NCI-H2029 (cell line): ENCODE measurements at regions not wholly inside any gene's neighbourhood (a gene's known extent, or its start where the extent isn't known, plus 50 kb on each side); places are given as distances from the start of the nearest gene placed in this dataset.
"Not testable (repeated sequence)": the region's sequence is repeated elsewhere in the genome, so short reads cannot be mapped to it uniquely, and the experiment has no call there.

Experiments used
- DNase-seq: peaks from one replicate; lab custom pipeline; 2025; lab: John Stamatoyannopoulos, UW

GRCh38 chr2:7377916-7378569 lies 460.8 kb downstream of the RNF144A start:
- peak; percentile 84 for DNase-seq

- no peak for DNase-seq
Observed at GRCh38 chr2:7378591-7378990, 461.4 kb downstream of the RNF144A start.

- no peak for DNase-seq
Observed at GRCh38 chr2:7379799-7380198, 462.6 kb downstream of the RNF144A start.

GRCh38 chr2:7384773-7385349 lies 467.6 kb downstream of the RNF144A start:
- DNase-seq = no peak

- not testable (repeated sequence) for DNase-seq
Observed at GRCh38 chr2:7390311-7390710, 473.1 kb downstream of the RNF144A start.

GRCh38 chr2:7392076-7392787 lies 475.0 kb downstream of the RNF144A start:
- peak; percentile 68 for DNase-seq

GRCh38 chr2:7394195-7394594 lies 477.0 kb downstream of the RNF144A start:
- no peak for DNase-seq

- DNase-seq = no peak
Observed at GRCh38 chr2:7400628-7401027, 483.4 kb downstream of the RNF144A start.

- DNase-seq = no peak
Observed at GRCh38 chr2:7403092-7403775, 486.0 kb downstream of the RNF144A start.

- no peak for DNase-seq
Observed at GRCh38 chr2:7405861-7406715, 488.9 kb downstream of the RNF144A start.

GRCh38 chr2:7407001-7407400 lies 489.8 kb downstream of the RNF144A start:
- no peak for DNase-seq

- DNase-seq = no peak
Observed at GRCh38 chr2:7407906-7408680, 490.9 kb downstream of the RNF144A start.

- DNase-seq = no peak
Observed at GRCh38 chr2:7411691-7412090, 494.5 kb downstream of the RNF144A start.

GRCh38 chr2:7417845-7418742 lies 500.9 kb downstream of the RNF144A start:
- DNase-seq = no peak

- DNase-seq = no peak
Observed at GRCh38 chr2:7419186-7419585, 502.0 kb downstream of the RNF144A start.

- no peak for DNase-seq
Observed at GRCh38 chr2:7419814-7420311, 502.7 kb downstream of the RNF144A start.

- no peak for DNase-seq
Observed at GRCh38 chr2:7420530-7420929, 503.3 kb downstream of the RNF144A start.

- DNase-seq = no peak
Observed at GRCh38 chr2:7424481-7424880, 507.3 kb downstream of the RNF144A start.

- peak; percentile 14 for DNase-seq
Observed at GRCh38 chr2:7427293-7428060, 510.3 kb downstream of the RNF144A start.
